LNCAP (cell line): ENCODE measurements at regions not wholly inside any gene's neighbourhood (a gene's known extent, or its start where the extent isn't known, plus 50 kb on each side); places are given as distances from the start of the nearest gene placed in this dataset.

Experiments
- CTCF ChIP-seq: fragments of 450-650 bp; IDR thresholded peaks from 2 replicates; pipeline ENCODE4 v1.5.1; 2017; ENCODE audit warnings: mild to moderate bottlenecking

DNA sequence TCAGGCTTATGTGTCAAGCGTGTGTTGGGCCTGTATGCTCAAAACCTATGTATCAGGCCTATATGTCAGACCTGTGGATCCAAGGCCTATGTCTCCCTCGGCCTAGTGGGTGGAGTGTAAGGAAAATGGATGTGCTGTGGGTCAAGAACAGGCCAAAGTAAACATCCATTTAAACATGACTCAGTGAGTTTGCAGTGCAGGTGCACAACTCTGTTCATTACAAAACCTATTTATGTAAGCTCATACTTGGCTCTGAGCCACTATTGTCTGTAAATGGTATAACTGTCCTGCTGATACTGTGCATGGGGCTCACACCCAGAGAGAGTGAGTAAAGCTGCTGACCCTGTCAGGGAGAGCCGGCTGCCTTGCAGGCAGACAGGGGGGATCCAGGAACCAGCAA is 249.7 kb upstream of the AVPR1A start:
- no peak for TF ChIP-seq CTCF

GRCh38 chr12:63400318-63400717 is 249.3 kb upstream of the AVPR1A start:
- no peak for TF ChIP-seq CTCF

GRCh38 chr12:63397807-63398206 is 246.8 kb upstream of the AVPR1A start:
- TF ChIP-seq CTCF = no peak

DNA sequence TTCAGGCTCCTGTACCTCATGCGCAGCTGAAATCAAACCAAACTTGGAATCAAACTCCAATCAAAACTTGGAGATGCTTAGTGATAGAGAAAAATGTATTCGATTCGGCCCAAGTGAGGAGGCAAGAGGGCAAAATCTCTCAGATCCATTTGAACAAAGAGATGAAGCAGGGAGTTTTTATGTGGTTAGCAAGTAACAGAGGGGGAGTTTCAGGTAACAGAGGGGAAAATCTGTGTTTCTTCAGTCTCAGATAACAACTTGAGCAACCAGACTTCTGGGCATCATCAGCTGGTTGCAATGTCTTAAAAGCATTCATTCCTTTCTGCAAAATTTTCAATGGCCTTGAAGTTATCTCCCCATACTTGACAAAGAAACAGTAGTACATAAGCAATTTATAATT is 245.1 kb upstream of the AVPR1A start:
- no peak for TF ChIP-seq CTCF

- TF ChIP-seq CTCF = no peak
Observed at GRCh38 chr12:63394983-63395382, 244.0 kb upstream of the AVPR1A start.

GRCh38 chr12:63394349-63394748 is 243.3 kb upstream of the AVPR1A start:
- TF ChIP-seq CTCF = no peak

DNA sequence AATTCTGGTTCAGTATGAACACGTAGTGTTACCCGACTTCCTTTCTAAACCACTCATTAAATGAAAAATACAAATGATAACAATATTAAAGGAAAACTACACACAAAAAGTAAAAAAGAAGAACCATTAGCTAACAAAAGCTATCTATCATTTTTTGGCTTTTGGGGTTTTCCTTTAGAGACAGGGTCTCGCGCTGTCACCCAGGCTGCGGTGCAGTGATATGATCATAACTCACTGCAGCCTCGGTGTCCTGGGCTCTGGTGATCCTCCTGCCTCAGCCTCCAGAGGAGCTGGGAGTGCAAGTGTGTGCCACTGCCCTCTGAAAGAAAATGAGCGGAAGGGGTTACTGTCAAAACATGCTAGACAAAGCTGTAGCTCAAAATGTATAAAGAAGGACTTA is 238.2 kb upstream of the AVPR1A start:
- TF ChIP-seq CTCF = no peak

GRCh38 chr12:63387771-63388170 is 236.8 kb upstream of the AVPR1A start:
- TF ChIP-seq CTCF = no peak
